Psoas muscle (tissue), 7 donors: ENCODE measurements at regions not wholly inside any gene's neighbourhood (a gene's known extent, or its start where the extent isn't known, plus 50 kb on each side); places are given as distances from the start of the nearest gene placed in this dataset.
A peak's percentile ranks its signal among the peaks of the same experiment; 100 is the strongest.

ENCODE experiments used
- ATAC-seq, 4 donors: fragments of 200-7000 bp; cut with Tn5 transposase; one replicate each; pipeline ENCODE4 v1.9.1; 2020; ENCODE audit warnings: moderate library complexity in 3 of 4, mild to moderate bottlenecking in 2 of 4
- DNase-seq, 2 donors: peaks; one replicate each; pipeline ENCODE4 v3.0.0-alpha.2; 2020
- H3K27ac ChIP-seq: fragments of 200-600 bp; one replicate; pipeline ENCODE4 v1.8.0; 2022
- H3K27me3 ChIP-seq, 3 donors: fragments of 200-600 bp in 1 of 3; one replicate each; pipeline versions ENCODE4 v1.6.1 to v1.8.0; 2013 to 2022; ENCODE audit warnings: low read length in 2 of 3, mild to moderate bottlenecking in 2 of 3, moderate library complexity in 1 of 3; ENCODE audit not compliant: insufficient read depth in 3 of 3
- H3K36me3 ChIP-seq, 2 donors: fragments of 200-600 bp in 1 of 2; one replicate each; pipeline versions ENCODE4 v1.6.1 to v1.8.0; 2013 to 2022; ENCODE audit warnings: low read depth in 1 of 2, mild to moderate bottlenecking in 1 of 2, moderate library complexity in 1 of 2; ENCODE audit not compliant: insufficient read depth in 1 of 2
- H3K4me1 ChIP-seq: fragments of 200-600 bp; one replicate; pipeline ENCODE4 v1.8.0; 2022
- H3K4me3 ChIP-seq: fragments of 200-600 bp; one replicate; pipeline ENCODE4 v1.8.0; 2022; ENCODE audit warnings: mild to moderate bottlenecking
- H3K9me3 ChIP-seq: fragments of 200-600 bp; one replicate; pipeline ENCODE4 v1.8.0; 2022
- CTCF ChIP-seq: fragments of 200-600 bp; IDR thresholded peaks from one replicate; pipeline ENCODE4 v1.8.0; 2022; ENCODE audit warnings: antibody characterized with exemption
- WGBS, 3 donors: extraction: QIAGEN DNeasy Blood & Tissue Kit; methylation state at CpG; one replicate each; pipeline versions ENCODE4 v1.1.6 to v1.1.7; 2013; 5-methylcytosine and 5-hydroxymethylcytosine counted together
- intact Hi-C, 2 donors: fragments of 100-400 bp; cut with DNase I; formaldehyde crosslinking; loops; one replicate each; pipeline versions ENCODE4 v1.11.0 to v1.14.2; 2022
- donor health status: healthy with polysubstance abuse.
- donor health status: DM: no; HTN: no; CAD: no; lungs with moderate emphysema.
- donor health status: Bipolar disorder and iron deficiency.
- donor health status: healthy.
- donor health status: DM: yes; HTN: yes; CAD: no.
- donor health status: DM: no; HTN: no; CAD: no.
- donor health status: DM: yes; HTN: yes; CAD: no.

- Histone ChIP-seq H3K27me3 (no peaks in the 10 kb centered on the region), H3K36me3 (no peaks in the 10 kb centered on the region), H3K27ac (no peak overlapping the region), H3K4me1 (no peaks in the 10 kb centered on the region), H3K4me3 (no peak overlapping the region), H3K9me3 (no peaks in the 10 kb centered on the region)
- TF ChIP-seq CTCF = no peak
- ATAC-seq (no peak), DNase-seq (no peak)
- intact Hi-C loops = no loop called here
These were observed 146.0 kb upstream of the NMUR2 start for GRCh38 chr5:152551061-152551460.

GRCh38 chr5:152556784-152557183 lies 151.7 kb upstream of the NMUR2 start:
- no peaks in the 10 kb centered on the region for H3K27me3 ChIP-seq
- intact Hi-C loops = no loop called here
- ATAC-seq (no peak), DNase-seq (no peak)
- H3K27ac ChIP-seq = no peak overlapping the region
- WGBS, 3 donors = 17 to 36% (median 25%) methylated on average over 4 of the region's 4 CpGs
- TF ChIP-seq CTCF = no peak
- no peaks in the 10 kb centered on the region for H3K36me3 ChIP-seq
- no peaks in the 10 kb centered on the region for H3K4me1 ChIP-seq
- no peak overlapping the region for H3K4me3 ChIP-seq
- H3K9me3 ChIP-seq = no peaks in the 10 kb centered on the region

GRCh38 chr5:152560512-152561137 lies 155.5 kb upstream of the NMUR2 start:
- DNase-seq = peak; percentile 50 to 58
- H3K36me3 ChIP-seq = no peaks in the 10 kb centered on the region
- no peaks in the 10 kb centered on the region for H3K9me3 ChIP-seq
- 29 to 31% (median 31%) methylated on average over 6 of the region's 6 CpGs for WGBS, 3 donors
- H3K4me1 ChIP-seq = no peaks in the 10 kb centered on the region
- no peak for ATAC-seq
- TF ChIP-seq CTCF = peak; percentile 53
- intact Hi-C loops = no loop called here
- H3K27me3 ChIP-seq = no peaks in the 10 kb centered on the region
- no peak overlapping the region for H3K4me3 ChIP-seq
- H3K27ac ChIP-seq = no peak overlapping the region

- Histone ChIP-seq H3K36me3 (no peaks in the 10 kb centered on the region), H3K4me3 (no peak overlapping the region), H3K4me1 (no peaks in the 10 kb centered on the region), H3K27me3 (no peaks in the 10 kb centered on the region), H3K9me3 (no peaks in the 10 kb centered on the region), H3K27ac (no peak overlapping the region)
- ATAC-seq (no peak), DNase-seq (no peak)
- intact Hi-C loops = no loop called here
- 53 to 59% (median 55%) methylated on average over 2 of the region's 2 CpGs for WGBS, 3 donors
- no peak for TF ChIP-seq CTCF
These were observed 162.9 kb upstream of the NMUR2 start for GRCh38 chr5:152568016-152568415.

- Histone ChIP-seq H3K36me3 (no peaks in the 10 kb centered on the region), H3K27ac (no peak overlapping the region), H3K9me3 (no peaks in the 10 kb centered on the region), H3K4me3 (no peak overlapping the region), H3K27me3 (no peaks in the 10 kb centered on the region), H3K4me1 (no peaks in the 10 kb centered on the region)
- intact Hi-C loops = no loop called here
- ATAC-seq (no peak), DNase-seq (no peak)
- WGBS, 3 donors = 70 to 83% (median 82%) methylated on average over 3 of the region's 3 CpGs
- no peak for TF ChIP-seq CTCF
These were observed 167.7 kb upstream of the NMUR2 start for GRCh38 chr5:152572812-152573211.
